ENCODE measurements at regions not wholly inside any gene's neighbourhood (a gene's known extent, or its start where the extent isn't known, plus 50 kb on each side); places are given as distances from the start of the nearest gene placed in this dataset.
"Not testable (repeated sequence)": the region's sequence is repeated elsewhere in the genome, so short reads cannot be mapped to it uniquely, and the experiment has no call there.

DNA sequence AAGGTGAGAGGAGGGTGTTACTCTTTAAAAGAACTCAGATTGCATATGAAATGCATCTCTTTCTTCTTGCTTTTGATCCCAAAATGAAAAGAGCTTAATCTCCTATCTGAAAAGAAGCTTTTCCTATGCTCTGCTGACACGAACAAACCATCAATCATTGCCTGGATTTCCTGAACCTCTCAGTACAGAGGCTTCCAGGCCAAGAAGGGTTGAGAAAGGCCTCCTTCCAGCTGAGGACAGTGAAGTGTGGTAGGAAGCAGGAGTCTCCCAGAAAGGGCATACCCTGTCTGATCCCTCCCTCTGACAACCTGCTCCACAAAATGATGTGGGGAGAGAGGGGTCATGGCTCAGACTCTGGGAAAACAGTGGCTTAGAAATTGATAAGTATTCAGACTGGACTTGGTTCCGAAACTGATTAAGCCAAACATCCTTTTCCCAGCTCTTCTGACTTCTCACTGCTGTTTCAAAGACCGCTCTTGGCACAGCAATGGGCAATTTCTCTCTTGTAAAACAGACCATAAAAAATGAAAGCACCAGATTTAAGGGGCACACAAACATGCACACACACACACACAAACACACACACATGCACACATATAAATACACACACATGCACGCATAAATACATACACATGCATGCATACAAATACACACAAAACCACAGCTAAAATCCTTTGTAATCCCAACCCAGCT is 310.3 kb downstream of the SIPA1L2 start:
- DNase-seq (ENCODE audit: low read depth) = no peak

DNA sequence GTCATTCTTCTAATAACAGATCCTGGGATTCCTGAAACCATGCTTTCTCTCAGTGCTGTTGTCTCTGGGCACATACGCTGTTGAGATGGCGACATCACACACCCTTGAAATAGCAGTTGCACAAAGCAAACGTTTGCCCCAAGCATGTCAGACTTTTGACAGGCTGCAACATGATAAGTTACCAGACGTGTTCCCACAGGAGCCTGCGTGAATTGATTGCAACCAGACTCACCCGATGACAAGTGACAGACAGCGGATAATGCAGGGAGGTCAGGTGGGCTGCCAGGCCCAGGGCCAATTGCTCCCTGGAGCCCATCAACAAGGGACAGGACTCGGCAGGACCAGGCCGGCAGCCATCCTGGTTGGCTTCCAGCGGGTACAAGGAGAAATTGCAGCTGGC is 310.9 kb downstream of the SIPA1L2 start:
- no peak for DNase-seq (ENCODE audit: low read depth)

DNA sequence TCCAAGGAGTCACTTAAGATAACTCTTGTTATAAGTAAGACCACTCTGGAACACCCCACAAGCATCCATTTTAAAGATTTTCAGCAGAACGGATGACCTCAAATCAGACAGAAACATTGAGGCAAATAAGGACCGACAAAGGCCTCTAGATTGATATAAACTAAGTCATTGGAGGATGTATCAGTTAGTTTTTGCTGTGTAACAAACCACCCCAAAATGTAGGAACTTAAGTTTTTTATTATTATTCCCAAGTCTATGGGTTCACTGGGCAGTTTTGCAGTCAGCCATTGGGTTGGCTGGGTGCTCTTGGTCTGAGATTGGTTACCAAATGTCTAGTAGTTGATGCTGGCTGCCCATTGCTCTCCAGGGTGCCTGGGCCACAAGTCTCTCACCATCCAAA is 311.8 kb downstream of the SIPA1L2 start:
- no peak for DNase-seq (ENCODE audit: low read depth)

DNA sequence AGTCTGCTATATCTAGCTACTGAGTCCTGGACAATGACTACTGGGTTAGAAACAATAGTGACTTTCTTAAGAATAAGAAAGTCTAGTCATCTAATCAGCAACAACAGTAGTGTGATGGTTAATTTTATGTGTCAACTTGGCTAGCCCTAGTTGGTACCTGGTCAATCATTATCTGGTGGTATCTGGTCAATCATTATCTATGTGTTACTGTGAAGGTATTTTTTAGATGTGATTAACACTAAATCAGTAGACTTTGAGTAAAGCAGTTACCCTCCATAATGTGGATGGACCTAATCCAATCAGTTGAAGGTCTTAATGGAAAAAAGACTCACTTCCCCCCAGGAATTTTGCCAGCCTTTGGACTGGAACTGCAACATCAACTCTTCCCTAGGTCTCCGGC is 312.6 kb downstream of the SIPA1L2 start:
- DNase-seq (ENCODE audit: low read depth) = no peak

DNA sequence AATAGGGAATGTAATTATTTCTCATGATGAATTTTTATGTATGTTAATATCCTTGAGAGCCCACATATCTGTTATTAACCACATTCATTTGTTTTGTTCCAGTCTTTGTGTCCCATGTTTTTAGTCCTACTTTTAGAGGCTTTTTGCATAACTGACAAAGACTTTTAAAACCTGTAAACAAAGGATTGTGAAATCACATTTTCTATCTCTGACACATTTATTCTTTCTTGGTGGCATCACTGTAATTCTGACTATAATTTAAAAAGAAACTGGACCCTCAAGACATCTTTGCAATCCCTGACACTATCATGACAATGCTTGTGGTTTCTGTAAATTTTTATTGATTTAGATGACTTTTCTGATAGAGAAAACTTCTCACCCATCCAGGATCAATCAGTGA is 313.1 kb downstream of the SIPA1L2 start:
- no peak for DNase-seq (ENCODE audit: low read depth)

DNA sequence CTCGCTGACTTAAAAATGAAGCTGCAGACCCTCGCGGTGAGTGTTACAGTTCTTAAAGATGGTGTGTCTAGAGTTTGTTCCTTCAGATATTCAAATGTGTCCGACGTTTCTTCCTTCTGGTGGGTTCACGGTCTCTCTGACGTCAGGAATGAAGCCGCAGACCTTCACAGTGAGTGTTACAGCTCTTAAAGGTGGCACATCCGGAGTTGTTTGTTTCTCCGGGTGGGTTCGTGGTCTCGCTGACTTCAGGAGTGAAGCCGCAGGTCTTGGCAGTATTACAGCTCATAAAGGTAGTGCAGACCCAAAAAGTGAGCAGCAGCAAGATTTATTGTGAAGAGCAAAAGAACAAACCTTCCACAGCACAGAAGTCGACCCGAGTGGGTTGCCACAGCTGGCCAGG is 316.1 kb downstream of the SIPA1L2 start:
- DNase-seq (ENCODE audit: low read depth) = not testable (repeated sequence)

DNA sequence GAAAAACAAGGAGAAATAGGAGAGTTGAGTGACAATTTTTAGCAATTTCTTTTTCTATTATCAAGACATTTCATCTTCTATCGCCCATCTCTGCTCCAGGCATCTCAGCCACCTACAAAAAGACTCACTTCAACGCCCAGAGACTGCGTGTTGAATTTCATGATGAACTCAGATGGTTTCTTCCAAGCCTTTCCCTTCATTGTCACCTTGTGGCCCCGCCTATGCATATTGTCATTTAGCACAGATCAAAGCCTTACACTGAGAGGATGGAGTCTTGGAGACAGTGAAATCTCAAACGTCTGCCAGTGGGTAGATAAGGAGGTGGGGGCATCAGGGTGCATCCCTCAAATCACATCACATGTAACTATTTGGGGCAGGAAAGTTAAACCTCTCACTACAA is 319.4 kb downstream of the SIPA1L2 start:
- DNase-seq (ENCODE audit: low read depth) = no peak

DNA sequence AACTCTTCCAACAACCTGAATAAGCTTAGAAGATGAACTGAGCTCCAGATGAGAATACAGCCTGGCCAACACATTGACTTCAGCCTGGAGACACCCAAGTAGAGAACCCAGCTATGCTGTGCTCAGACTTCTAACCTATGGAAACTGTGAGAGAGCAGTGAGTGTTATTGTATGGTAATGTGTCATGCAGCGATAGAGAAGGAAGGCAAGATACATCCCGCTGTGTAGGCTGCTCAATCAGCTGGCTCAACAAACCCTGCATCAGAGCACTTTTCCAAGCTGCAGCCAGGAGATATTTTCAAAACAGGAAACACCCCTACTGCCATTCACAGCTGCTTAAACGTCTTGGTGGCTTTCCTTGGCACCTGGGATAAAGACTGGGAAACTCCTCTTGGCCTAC is 321.3 kb downstream of the SIPA1L2 start:
- peak; percentile 29 for DNase-seq (ENCODE audit: low read depth)

DNA sequence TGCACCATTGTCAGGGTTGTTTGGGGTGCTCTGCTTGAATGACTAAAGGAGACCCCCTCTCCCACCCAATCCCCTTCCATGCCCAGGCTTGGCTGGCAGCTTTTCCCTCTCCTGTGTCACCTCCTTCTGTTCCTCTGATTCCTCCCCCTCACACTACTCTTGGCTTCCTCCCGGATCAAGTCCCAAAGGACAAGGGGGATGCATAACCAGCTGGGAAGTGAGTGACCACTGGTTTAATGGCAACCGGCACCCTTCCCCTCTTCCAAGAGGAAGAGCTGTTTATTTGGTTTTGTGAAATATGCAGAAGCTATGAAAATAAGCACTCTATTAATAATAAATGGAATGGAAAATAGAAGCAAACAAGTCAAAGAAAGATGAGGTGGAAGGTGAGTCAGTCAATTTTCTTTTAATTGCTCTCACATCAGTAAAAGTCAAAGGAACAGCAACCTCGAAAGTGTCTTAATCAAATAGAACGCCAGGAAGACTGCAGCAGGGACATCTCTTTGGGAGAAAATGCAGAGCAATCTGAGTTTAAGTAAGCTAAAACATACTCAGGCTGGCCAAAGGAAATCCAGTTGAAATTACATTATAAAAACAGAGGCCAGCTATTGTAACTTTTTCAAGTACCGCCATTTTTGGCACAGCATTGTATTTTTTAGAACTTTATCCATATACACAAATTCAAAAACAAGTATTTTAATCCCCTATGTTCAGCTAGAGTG is 322.5 kb downstream of the SIPA1L2 start:
- no peak for DNase-seq (ENCODE audit: low read depth)

DNA sequence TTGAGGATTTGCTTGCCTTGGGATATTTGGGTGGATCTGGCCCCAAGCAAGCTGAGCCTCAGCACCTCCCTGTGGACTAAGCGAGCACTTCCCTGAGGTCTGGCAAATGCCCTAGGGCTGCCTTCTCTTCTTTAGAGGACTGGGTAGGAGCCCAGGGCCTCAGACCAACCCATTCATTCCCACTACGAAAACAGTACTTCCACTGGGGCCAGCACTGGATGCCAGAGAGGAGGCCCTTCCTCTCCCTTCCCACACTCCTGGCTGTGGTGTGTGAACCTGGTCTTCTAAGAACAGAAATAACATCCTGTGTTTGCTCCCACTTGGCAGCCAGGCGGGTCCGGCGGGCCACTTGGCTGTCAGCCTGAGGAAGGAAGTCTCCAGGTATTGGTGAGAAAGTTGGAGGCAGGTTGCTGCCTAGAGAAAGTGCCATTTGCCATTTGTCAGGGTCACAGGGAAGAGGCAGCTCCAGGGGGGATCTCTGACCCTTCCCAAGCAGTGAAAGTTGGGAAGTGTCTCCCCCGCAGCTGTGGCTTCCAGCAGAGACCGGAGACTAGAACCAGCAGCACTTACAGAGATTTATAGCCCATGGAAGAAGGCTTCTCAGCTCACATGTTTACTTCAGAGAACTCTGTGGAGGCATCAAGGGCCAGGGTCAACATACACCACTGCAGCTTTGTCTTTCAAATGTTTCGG is 323.5 kb downstream of the SIPA1L2 start:
- peak; percentile 18 for DNase-seq (ENCODE audit: low read depth)

DNA sequence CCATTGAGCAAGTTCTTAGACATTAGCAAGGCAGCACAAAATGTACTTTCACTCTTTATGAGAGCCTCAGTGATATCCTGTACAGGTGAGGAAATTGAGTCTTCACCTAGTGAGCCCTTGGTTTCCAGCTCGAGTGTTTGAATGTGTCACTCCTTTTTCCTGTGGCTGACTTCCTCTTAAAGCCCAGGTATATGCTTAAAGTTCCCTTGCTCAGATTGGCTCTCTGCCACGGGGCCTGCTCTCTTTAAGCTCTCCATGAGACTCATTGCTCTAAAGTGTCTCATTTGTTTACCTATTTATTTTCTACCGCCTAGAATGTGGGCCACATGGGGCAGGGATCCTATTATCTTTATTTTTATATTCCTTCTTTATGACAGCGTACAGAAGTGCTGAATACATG is 324.9 kb downstream of the SIPA1L2 start:
- DNase-seq (ENCODE audit: low read depth) = no peak

DNA sequence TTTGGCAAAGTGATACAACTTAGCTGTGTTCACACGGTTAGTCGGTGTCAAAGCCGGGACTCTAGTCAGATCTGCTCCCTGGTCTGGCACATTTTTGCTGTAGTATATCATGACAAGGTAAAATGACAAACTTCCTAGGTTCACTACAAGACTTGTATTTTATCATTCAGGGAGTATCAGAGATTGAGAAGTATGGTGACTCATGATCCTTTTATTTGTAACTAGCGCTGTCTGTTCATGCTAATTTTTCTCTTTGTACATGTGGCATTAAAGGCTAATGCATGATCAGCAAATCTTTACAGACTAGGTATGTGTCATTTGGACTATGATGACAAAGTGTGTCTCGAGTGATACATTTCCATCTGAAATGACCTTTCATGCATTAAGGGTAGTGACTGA is 326.7 kb downstream of the SIPA1L2 start:
- no peak for DNase-seq (ENCODE audit: low read depth)

DNA sequence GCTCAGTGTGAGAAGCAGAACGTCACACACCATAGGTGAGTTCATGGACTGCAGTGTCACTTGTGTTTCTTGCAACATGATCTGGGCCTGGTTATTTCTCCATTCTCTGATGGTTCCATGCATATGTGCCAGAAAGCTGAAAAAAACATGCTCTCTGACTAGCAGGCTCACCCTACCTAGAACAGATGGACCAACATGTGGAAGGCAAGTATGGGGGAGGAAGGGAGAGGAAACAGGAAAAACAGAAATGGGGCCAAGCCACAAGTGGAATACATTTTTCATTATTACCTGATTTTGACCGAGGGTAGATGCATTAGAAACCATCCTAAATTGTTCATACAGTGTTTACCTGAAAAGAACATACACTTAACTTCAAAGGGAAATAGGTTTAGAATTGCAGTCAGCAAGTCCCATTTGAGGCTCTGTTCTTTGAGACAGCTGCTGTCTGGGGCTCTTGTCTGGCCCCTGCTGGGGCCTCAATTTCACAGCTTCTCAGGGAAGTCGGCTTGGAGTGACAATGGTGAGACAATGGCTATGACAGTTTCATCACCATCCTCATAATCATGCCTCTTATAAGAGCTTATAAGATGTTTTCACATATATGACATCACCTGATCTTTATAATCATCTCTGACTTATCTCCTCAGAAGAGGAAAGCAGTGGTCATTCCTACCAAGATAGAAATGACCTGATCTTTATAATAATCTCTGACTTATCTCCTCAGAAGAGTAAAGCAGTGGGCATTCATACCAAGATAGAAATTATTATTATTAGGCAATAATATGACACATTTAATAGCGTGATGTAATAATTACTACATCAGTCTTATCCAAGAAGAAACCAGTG is 327.3 kb downstream of the SIPA1L2 start:
- no peak for DNase-seq (ENCODE audit: low read depth)

DNA sequence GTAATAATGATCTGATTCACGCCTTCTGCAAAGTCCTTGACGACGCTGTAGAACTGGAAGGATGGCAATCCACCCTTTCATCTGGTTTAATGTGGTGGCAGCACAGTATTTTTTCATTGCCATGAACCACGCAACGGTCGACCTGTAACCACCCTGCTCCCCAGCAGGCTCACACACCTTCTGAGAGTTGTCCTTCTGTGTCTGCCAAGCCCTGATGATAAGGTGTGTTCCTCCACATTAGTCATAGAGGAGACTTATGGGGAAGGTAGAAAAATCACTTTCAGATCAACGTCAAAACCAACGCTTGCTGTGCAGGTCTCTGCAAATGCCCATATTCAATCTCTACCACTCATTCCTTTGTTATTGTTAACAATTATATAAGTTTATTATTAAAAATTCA is 328.7 kb downstream of the SIPA1L2 start:
- DNase-seq (ENCODE audit: low read depth) = no peak

DNA sequence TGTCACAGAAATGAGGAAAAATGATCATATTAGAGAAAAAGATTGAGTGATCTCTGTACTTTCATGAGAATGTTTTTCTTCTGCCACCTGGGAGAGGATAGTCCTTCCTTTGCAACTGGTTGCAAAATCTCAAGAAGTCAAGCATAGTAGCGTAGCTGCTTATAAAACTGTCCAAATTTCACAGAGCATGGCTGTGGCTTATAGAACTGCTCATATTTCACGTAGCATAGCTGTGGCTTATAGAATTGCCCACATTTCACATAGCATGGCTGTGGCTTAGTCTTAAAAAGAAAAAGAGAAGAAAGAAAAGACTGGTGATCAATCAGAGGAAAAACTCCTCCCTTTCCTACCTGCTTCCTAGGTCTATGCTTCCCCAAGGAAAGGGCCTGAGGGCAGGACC is 329.5 kb downstream of the SIPA1L2 start:
- DNase-seq (ENCODE audit: low read depth) = no peak

DNA sequence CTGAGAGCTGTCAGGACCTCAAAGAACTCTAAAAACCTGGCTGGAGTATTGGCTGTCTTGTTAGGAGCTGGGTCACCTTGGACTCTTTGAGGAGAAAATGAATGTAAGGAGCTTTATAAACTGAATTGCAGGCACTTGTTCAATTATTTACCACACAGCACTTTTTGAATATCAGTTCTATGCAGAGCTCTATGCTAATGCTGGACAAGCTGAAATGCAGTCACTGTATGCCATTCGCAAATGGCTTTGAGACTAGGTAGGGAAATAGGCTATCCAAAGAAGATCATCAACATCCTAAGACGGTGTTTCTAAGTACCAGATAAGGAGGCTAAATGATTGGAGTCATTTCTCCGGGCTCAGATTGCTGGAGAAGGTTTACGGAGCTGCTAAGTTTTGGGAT is 333.5 kb downstream of the SIPA1L2 start:
- DNase-seq (ENCODE audit: low read depth) = no peak

DNA sequence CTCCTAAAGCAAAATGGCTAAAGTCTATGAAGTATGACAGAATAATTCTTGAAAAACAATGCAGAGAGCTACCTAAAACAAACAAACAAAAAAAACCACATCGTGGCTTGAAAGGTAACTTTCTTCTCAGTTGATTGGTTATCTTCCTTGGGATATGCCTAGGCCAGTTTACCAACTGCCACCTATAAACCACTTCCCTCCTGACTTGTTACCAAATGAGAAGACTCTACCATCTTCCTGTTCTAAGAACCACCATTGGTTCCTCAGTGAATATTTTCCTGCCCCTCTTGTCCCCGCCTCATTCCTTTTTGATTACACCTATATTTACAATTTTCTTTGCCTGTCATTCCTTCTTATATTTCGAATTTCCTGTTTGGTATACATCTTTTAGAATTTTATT is 336.6 kb downstream of the SIPA1L2 start:
- no peak for DNase-seq (ENCODE audit: low read depth)

DNA sequence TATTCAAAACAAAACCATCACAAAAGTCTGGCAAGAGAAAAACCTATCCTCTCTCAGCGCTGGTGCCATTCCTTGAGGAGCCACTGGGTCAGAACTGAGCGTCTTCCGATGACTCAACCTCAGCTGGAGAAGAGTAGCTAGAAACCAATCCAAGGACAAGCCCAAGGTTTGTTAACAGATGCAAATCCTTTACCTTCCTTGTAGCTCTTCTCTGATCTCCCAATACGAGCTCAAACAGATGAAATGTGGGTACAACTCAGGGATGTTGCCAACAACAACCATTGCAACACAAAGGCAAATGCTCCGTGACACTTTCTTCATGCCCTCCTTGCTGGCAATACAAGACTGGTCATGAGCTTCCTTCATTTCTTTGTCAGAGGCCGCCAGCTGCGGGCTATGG is 337.1 kb downstream of the SIPA1L2 start:
- peak; percentile 35 for DNase-seq (ENCODE audit: low read depth)

DNA sequence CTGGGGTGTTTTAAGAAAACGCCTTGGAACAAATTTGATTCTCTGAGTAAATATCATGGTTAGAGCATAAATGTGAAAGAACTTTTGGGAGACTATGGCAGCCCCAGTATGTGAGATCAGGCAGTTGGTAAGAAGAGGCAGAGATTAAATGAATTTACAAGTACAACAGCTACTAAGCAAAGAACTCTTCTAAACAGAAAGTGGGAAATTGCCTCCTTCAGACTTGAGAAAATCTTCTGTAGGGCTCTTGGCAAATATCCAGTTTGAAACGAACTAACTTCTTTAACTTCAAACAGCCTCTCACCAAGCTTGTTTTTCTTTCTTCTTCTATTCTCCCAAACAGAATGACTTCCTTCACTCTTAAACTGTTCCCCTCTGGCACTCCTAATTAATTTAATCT is 337.7 kb downstream of the SIPA1L2 start:
- no peak for DNase-seq (ENCODE audit: low read depth)

DNA sequence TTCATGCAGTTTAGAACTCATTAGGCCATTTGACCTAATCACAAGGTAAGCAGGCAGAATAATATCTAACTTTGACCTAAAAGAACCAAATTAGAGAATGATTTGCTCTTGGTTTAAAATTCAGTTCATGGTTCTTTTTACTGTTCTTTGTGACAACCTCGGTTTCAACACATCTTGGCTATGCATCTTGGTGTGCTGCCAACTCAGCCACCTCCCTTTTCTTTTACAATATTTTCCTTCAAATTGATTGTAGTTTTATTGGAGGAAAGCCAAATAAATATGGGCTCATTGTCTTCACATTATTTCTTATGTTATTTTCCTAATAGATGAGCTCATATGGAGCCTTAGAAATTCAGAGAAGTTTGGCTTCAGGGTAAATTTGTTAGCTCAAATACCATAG is 338.3 kb downstream of the SIPA1L2 start:
- no peak for DNase-seq (ENCODE audit: low read depth)

DNA sequence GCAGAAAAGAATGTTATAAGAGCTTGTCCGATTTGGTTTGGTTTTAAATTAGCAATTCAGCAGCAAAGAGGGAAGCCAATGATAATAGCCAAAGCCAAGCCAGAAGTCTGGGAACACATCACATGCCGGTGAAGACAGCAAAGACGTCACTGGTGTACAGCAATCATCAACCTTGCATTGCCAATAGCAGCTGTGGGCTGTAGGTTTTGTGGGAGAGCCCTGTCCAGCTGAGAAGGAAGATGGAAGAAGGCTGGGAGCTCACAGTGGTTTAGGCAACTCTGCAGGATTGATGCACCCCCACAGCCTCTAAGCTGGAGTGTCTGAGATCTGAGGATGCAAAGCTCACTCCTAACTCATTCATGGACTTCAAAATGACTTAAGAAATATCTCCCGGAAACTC is 338.7 kb downstream of the SIPA1L2 start:
- no peak for DNase-seq (ENCODE audit: low read depth)

DNA sequence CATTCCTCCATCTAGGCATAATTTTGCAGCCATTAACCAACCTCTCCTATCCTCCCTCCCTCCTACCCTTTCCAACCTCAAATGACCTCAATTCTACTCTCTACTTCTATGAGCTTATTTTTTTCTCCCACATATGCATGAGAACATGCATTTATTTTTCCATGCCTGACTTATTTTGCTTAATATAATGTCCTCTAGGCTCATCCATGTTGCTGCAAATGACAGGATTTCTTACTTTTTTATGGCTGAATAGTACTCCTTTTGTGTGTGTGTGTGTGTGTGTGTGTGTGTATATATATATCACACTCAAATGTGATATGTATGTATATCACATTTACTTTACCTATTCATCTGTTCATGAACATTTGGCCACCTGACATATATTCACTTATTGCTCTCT is 339.4 kb downstream of the SIPA1L2 start:
- no peak for DNase-seq (ENCODE audit: low read depth)

Measured in HT1080 (cell line).